ENCODE measurements at regions not wholly inside any gene's neighbourhood (a gene's known extent, or its start where the extent isn't known, plus 50 kb on each side); places are given as distances from the start of the nearest gene placed in this dataset.
"Not testable (repeated sequence)": the region's sequence is repeated elsewhere in the genome, so short reads cannot be mapped to it uniquely, and the experiment has no call there.

GRCh38 chr2:131801210-131801744 lies 273.6 kb downstream of the CCDC74A start:
- Histone ChIP-seq H3K27ac (no peak overlapping the region), H3K4me3 (no peak overlapping the region), H3K36me3 (no peaks in the 10 kb centered on the region), H3K9me3 (no peaks in the 10 kb centered on the region), H3K4me1 (peaks cover 0 to 8% of the 10 kb centered on the region in 2 donors), H3K27me3 (no peaks in the 10 kb centered on the region)
- TF ChIP-seq POLR2A (IDR thresholded peaks at IDR 0.05): no peak
- no peak for TF ChIP-seq CTCF (IDR thresholded peaks at IDR 0.05)
- intact Hi-C loops (cut with DNase I; ENCODE audit: low total_unique reads): no loop called here
- no peak for DNase-seq

- H3K36me3 ChIP-seq; intact Hi-C loops (cut with DNase I; ENCODE audit: low total_unique reads); H3K27me3 ChIP-seq; H3K9me3 ChIP-seq; H3K27ac ChIP-seq; H3K4me1 ChIP-seq: not testable (repeated sequence)
- TF ChIP-seq CTCF (IDR thresholded peaks at IDR 0.05): peak; percentile 46 to 76 (median 72)
- peak overlapping the region in 1 of 2 donors; percentile 32 for H3K4me3 ChIP-seq
- peak in 1 of 2 donors; percentile 55 for DNase-seq
Observed at GRCh38 chr2:131801745-131802350, 274.2 kb downstream of the CCDC74A start.

GRCh38 chr2:131802351-131802836 lies 274.7 kb downstream of the CCDC74A start:
- H3K36me3 ChIP-seq; intact Hi-C loops (cut with DNase I; ENCODE audit: low total_unique reads); DNase-seq; H3K27me3 ChIP-seq; H3K9me3 ChIP-seq; H3K4me1 ChIP-seq; H3K27ac ChIP-seq: not testable (repeated sequence)
- peak overlapping the region; percentile 13 to 32 for H3K4me3 ChIP-seq

- H3K4me1 ChIP-seq; DNase-seq; H3K27me3 ChIP-seq; intact Hi-C loops (cut with DNase I; ENCODE audit: low total_unique reads); H3K27ac ChIP-seq; H3K36me3 ChIP-seq; H3K4me3 ChIP-seq; H3K9me3 ChIP-seq: not testable (repeated sequence)
Observed at GRCh38 chr2:131803237-131803636, 275.5 kb downstream of the CCDC74A start.

- H3K9me3 ChIP-seq; H3K4me1 ChIP-seq; H3K27me3 ChIP-seq; intact Hi-C loops (cut with DNase I; ENCODE audit: low total_unique reads); H3K27ac ChIP-seq; H3K36me3 ChIP-seq; H3K4me3 ChIP-seq; DNase-seq: not testable (repeated sequence)
Observed at GRCh38 chr2:131812605-131813004, 284.9 kb downstream of the CCDC74A start.

- intact Hi-C loops (cut with DNase I; ENCODE audit: low total_unique reads); H3K27ac ChIP-seq; H3K27me3 ChIP-seq; H3K9me3 ChIP-seq; H3K36me3 ChIP-seq; H3K4me1 ChIP-seq; DNase-seq; H3K4me3 ChIP-seq: not testable (repeated sequence)
Observed at GRCh38 chr2:131813378-131813777, 285.7 kb downstream of the CCDC74A start.

GRCh38 chr2:131818267-131818973 lies 290.7 kb downstream of the CCDC74A start:
- H3K36me3 ChIP-seq; H3K9me3 ChIP-seq; H3K27ac ChIP-seq; H3K4me1 ChIP-seq; DNase-seq; H3K4me3 ChIP-seq; intact Hi-C loops (cut with DNase I; ENCODE audit: low total_unique reads); H3K27me3 ChIP-seq: not testable (repeated sequence)

- H3K36me3 ChIP-seq; H3K27me3 ChIP-seq; H3K4me3 ChIP-seq; H3K4me1 ChIP-seq; H3K9me3 ChIP-seq; DNase-seq; intact Hi-C loops (cut with DNase I; ENCODE audit: low total_unique reads); H3K27ac ChIP-seq: not testable (repeated sequence)
Observed at GRCh38 chr2:131822237-131822721, 294.6 kb downstream of the CCDC74A start.

GRCh38 chr2:131823058-131823457 lies 295.4 kb downstream of the CCDC74A start:
- H3K27ac ChIP-seq; intact Hi-C loops (cut with DNase I; ENCODE audit: low total_unique reads); H3K9me3 ChIP-seq; DNase-seq; H3K36me3 ChIP-seq; H3K4me1 ChIP-seq; H3K4me3 ChIP-seq; H3K27me3 ChIP-seq: not testable (repeated sequence)

GRCh38 chr2:131824986-131825385 lies 297.3 kb downstream of the CCDC74A start:
- H3K36me3 ChIP-seq; intact Hi-C loops (cut with DNase I; ENCODE audit: low total_unique reads); H3K27ac ChIP-seq: not testable (repeated sequence)

More at GRCh38 chr2:131824986-131825385, 297.3 kb downstream of the CCDC74A start:
- H3K4me1 ChIP-seq, DNase-seq, H3K9me3 ChIP-seq, H3K4me3 ChIP-seq, H3K27me3 ChIP-seq: not testable (repeated sequence)
